ENCODE measurements at regions not wholly inside any gene's neighbourhood (a gene's known extent, or its start where the extent isn't known, plus 50 kb on each side); places are given as distances from the start of the nearest gene placed in this dataset.

GRCh38 chr3:74267131-74267530 is 347.3 kb downstream of the CNTN3 start (continued):
- TF ChIP-seq IRF4 (IDR thresholded peaks at IDR 0.05; ENCODE audit: low read depth, low read length) (no peak), NR2C1 (IDR thresholded peaks at IDR 0.05) (no peak), YY1 (IDR thresholded peaks at IDR 0.05; ENCODE audit: low read depth, low read length) (no peak), HDAC6 (IDR thresholded peaks at IDR 0.05; ENCODE audit: unreplicated experiment) (no peak), ASH2L (IDR thresholded peaks at IDR 0.05; ENCODE audit: borderline replicate concordance, low read depth) (no peak)
- TF ChIP-seq, protein P1, sequence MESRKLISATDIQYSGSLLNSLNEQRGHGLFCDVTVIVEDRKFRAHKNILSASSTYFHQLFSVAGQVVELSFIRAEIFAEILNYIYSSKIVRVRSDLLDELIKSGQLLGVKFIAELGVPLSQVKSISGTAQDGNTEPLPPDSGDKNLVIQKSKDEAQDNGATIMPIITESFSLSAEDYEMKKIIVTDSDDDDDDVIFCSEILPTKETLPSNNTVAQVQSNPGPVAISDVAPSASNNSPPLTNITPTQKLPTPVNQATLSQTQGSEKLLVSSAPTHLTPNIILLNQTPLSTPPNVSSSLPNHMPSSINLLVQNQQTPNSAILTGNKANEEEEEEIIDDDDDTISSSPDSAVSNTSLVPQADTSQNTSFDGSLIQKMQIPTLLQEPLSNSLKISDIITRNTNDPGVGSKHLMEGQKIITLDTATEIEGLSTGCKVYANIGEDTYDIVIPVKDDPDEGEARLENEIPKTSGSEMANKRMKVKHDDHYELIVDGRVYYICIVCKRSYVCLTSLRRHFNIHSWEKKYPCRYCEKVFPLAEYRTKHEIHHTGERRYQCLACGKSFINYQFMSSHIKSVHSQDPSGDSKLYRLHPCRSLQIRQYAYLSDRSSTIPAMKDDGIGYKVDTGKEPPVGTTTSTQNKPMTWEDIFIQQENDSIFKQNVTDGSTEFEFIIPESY (IDR thresholded peaks at IDR 0.05), result no peak

DNA sequence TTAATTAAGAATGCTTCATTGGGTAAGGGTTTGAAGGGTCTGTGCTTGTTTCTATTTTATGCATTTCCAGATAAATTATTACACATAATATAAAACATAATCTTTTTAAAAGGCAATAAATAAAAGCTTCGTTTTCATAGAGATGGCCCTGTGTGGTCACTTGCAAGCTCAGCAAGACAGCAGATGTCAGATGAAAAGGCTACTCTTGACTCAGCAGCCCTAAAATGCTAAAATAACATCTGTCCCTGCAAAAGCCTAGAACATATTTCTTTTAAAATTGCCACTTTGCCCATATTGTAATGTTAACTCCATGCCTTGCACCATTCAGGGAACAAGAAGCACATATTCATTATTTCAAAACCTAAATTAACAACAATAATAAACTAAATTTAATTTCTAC is 349.4 kb downstream of the CNTN3 start:
- H3K27me3 ChIP-seq (replicated peaks in 1 of 2; ENCODE audit: control insufficient read depth in 2 of 2, insufficient read depth in 2 of 2, low read length in 1 of 2), result no peaks in the 10 kb centered on the region
- intact Hi-C loops (cut with micrococcal nuclease; ENCODE audit: unreplicated experiment) (no loop called here), in situ Hi-C loops (cut with MboI) (no loop called here)
- no peak for FAIRE-seq
- H3K36me3 ChIP-seq (ENCODE audit: control insufficient read depth in 2 of 2, insufficient read depth in 2 of 2, low read length in 1 of 2), result no peaks in the 10 kb centered on the region
- H3K27ac ChIP-seq (ENCODE audit: control insufficient read depth, insufficient read depth), result no peak overlapping the region
- no peak overlapping the region for H3K4me3 ChIP-seq
- 0% methylated on average over 1 of the region's 1 CpG for WGBS (ENCODE audit: insufficient coverage, insufficient replicate concordance, low lambda C conversion rate, missing lambda C conversion rate)
- BruUV-seq (replicated peaks), result no TSS peak
- no peaks in the 10 kb centered on the region for H3K79me2 ChIP-seq (ENCODE audit: control insufficient read depth, insufficient read depth, low read length)
- H3K9me3 ChIP-seq (replicated peaks; ENCODE audit: control insufficient read depth, insufficient read depth, low read length), result no peaks in the 10 kb centered on the region
- ChIA-PET CTCF (no interaction called here), SMC1A (ENCODE audit: uncharacterized antibody, unreplicated experiment) (no interaction called here), POLR2A (no interaction called here), RAD21 (ENCODE audit: unreplicated experiment) (no interaction called here)
- no peak overlapping the region for H2AFZ ChIP-seq (ENCODE audit: control insufficient read depth, low read depth, low read length)
- DNase-seq (ENCODE audit: low read depth, low spot score), result no peak
- H3K9ac ChIP-seq (ENCODE audit: control insufficient read depth, insufficient read depth, low read length), result no peak overlapping the region
- no peak for ATAC-seq
- no peak overlapping the region for H3K4me2 ChIP-seq (ENCODE audit: control insufficient read depth, insufficient read depth)
- no peaks in the 10 kb centered on the region for H3K4me1 ChIP-seq (ENCODE audit: control insufficient read depth, insufficient read depth, low read length)
- no peaks in the 10 kb centered on the region for H4K20me1 ChIP-seq (ENCODE audit: control insufficient read depth, insufficient read depth)
- no peak for TF ChIP-seq RAD51 (IDR thresholded peaks at IDR 0.05)
- TF ChIP-seq, protein P2, sequence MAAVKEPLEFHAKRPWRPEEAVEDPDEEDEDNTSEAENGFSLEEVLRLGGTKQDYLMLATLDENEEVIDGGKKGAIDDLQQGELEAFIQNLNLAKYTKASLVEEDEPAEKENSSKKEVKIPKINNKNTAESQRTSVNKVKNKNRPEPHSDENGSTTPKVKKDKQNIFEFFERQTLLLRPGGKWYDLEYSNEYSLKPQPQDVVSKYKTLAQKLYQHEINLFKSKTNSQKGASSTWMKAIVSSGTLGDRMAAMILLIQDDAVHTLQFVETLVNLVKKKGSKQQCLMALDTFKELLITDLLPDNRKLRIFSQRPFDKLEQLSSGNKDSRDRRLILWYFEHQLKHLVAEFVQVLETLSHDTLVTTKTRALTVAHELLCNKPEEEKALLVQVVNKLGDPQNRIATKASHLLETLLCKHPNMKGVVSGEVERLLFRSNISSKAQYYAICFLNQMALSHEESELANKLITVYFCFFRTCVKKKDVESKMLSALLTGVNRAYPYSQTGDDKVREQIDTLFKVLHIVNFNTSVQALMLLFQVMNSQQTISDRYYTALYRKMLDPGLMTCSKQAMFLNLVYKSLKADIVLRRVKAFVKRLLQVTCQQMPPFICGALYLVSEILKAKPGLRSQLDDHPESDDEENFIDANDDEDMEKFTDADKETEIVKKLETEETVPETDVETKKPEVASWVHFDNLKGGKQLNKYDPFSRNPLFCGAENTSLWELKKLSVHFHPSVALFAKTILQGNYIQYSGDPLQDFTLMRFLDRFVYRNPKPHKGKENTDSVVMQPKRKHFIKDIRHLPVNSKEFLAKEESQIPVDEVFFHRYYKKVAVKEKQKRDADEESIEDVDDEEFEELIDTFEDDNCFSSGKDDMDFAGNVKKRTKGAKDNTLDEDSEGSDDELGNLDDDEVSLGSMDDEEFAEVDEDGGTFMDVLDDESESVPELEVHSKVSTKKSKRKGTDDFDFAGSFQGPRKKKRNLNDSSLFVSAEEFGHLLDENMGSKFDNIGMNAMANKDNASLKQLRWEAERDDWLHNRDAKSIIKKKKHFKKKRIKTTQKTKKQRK (IDR thresholded peaks at IDR 0.05; ENCODE audit: low read depth, low read length), result no peak
- TF ChIP-seq TAF1 (IDR thresholded peaks at IDR 0.05; ENCODE audit: borderline replicate concordance, low read depth, low read length), result no peak
- TF ChIP-seq GATAD2B (conservative IDR thresholded peaks at IDR 0.05; ENCODE audit: low read depth), result no peak
- TF ChIP-seq TCF7 (IDR thresholded peaks at IDR 0.05; ENCODE audit: borderline replicate concordance), result no peak
- TF ChIP-seq BACH1 (IDR thresholded peaks at IDR 0.05; ENCODE audit: borderline replicate concordance), result no peak
- TF ChIP-seq SMAD5 (IDR thresholded peaks at IDR 0.05; ENCODE audit: low read depth), result no peak
- TF ChIP-seq YY1 (IDR thresholded peaks at IDR 0.05; ENCODE audit: low read depth, low read length), result no peak
- TF ChIP-seq MXI1 (IDR thresholded peaks at IDR 0.05; ENCODE audit: low read depth, low read length), result no peak
- TF ChIP-seq CBX3 (IDR thresholded peaks at IDR 0.05; ENCODE audit: borderline replicate concordance, low read depth), result no peak
- no peak for TF ChIP-seq RB1 (IDR thresholded peaks at IDR 0.05; ENCODE audit: borderline replicate concordance)
- no peak for TF ChIP-seq DPF2 (IDR thresholded peaks at IDR 0.05)
- no peak for TF ChIP-seq RFX5 (IDR thresholded peaks at IDR 0.05; ENCODE audit: low read depth, low read length)

All from GM12878 (cell line).